ENCODE measurements at regions not wholly inside any gene's neighbourhood (a gene's known extent, or its start where the extent isn't known, plus 50 kb on each side); places are given as distances from the start of the nearest gene placed in this dataset.
A peak's percentile ranks its signal among the peaks of the same experiment; 100 is the strongest.

DNA sequence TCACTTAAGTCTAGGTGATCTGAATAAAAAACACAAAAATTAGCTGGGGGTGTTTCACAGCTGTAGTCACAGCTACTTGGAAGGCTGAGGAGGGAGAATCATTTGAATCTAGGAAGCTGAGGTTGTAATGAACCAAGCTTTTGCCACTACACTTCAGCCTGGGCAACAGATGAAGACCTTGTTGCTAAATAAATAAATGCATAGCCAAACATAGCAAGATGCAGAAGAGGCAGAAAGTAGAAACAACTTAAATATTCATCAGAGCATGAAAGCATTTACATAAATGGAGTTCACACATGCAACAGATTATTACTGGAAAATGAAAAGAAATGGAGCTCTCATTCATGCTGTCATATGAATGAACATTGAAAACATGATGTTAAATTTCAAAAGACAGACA is 348.9 kb upstream of the HSFY2 start:
- H3K4me3 ChIP-seq (ENCODE audit: low read length): no peak overlapping the region
- DNase-seq (ENCODE audit: low read depth): no peak
- TF ChIP-seq, protein P1, sequence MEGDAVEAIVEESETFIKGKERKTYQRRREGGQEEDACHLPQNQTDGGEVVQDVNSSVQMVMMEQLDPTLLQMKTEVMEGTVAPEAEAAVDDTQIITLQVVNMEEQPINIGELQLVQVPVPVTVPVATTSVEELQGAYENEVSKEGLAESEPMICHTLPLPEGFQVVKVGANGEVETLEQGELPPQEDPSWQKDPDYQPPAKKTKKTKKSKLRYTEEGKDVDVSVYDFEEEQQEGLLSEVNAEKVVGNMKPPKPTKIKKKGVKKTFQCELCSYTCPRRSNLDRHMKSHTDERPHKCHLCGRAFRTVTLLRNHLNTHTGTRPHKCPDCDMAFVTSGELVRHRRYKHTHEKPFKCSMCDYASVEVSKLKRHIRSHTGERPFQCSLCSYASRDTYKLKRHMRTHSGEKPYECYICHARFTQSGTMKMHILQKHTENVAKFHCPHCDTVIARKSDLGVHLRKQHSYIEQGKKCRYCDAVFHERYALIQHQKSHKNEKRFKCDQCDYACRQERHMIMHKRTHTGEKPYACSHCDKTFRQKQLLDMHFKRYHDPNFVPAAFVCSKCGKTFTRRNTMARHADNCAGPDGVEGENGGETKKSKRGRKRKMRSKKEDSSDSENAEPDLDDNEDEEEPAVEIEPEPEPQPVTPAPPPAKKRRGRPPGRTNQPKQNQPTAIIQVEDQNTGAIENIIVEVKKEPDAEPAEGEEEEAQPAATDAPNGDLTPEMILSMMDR (conservative IDR thresholded peaks at IDR 0.05; ENCODE audit: low read length): no peak

DNA sequence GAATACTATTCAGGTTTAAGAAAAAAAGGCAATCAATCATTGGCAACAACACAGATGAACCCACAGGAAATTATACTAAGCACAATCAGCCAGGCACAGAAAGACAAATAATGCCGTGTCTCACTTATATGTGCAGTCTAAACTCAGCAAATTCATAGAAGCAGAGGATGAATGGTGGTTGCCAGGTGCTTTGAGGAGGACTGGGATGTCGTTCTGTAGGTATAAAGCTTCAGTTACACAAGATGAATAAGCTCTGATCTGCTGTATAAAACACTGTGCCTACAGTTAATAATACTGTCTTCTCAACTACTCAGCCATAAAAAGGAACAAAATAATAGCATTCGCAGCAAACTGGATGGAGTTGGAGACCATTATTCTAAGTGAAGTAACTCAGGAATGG is 324.8 kb upstream of the HSFY2 start:
- no peak overlapping the region for H3K4me3 ChIP-seq (ENCODE audit: low read length)
- TF ChIP-seq, protein P1 (conservative IDR thresholded peaks at IDR 0.05; ENCODE audit: low read length): no peak
- no peak for DNase-seq (ENCODE audit: low read depth)

DNA sequence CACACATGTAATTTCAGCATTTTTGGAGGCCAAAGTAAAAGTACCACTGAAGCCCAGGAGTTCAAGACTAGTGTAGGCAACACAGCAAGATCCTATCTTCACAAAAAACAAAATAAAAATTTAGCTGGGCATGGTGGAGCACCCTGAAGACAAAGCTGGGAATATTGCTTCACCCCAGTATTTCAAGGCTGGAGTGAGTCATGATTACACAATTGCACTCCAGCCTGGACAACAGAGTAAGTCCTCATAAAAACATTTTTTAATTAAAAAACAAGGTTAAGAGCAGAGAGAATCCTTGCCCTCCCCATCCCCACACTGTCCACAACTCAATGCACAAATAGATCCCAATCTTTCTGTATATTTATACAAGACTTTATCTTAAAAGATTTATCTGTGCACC is 321.9 kb upstream of the HSFY2 start:
- DNase-seq (ENCODE audit: low read depth): peak; percentile 36
- H3K4me3 ChIP-seq (ENCODE audit: low read length): no peak overlapping the region
- TF ChIP-seq, protein P1 (conservative IDR thresholded peaks at IDR 0.05; ENCODE audit: low read length): no peak

DNA sequence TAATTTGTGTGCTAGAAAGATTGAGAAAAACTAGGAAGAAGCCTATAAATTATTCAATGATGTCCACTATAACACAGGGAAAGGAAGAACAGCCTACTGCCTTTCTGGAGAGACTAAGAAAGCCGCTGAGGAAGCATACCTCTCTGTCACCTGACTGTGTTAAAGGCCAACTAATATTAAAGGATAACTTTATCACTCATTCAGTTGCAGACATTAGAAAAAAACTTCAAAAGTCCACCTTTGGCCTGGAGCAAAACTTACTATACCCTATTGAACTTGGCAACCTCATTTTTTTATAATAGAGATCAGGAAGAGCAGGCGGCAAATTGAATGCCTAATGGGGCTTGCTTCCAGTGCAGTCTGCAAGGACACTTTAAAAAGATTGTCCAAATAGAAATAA is 309.5 kb upstream of the HSFY2 start:
- no peak for DNase-seq (ENCODE audit: low read depth)
- no peak overlapping the region for H3K4me3 ChIP-seq (ENCODE audit: low read length)
- TF ChIP-seq, protein P1 (conservative IDR thresholded peaks at IDR 0.05; ENCODE audit: low read length): no peak

DNA sequence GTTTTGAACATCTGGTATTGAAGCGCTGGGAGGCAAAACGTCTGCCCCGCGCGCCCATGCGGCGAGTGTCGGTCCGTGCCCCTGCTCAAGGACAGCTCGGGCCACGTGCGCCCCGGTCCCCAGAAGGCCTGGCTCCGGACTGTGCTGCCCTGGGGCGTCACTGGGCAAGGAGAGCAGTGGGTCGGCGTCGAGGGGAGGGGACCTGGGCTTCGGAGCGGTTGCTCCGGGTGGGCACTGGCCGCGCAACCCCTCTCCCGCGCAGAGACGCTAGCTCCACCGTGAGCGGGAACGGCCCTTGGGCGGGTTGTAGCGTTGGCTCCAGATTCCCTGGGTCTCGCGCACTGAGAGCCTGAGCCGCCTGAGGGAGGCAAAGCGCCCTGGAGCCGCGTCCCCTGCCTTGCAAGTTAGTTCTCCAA is 304.2 kb upstream of the HSFY2 start:
- DNase-seq (ENCODE audit: low read depth): peak; percentile 22
- peak overlapping the region; percentile 73 for H3K4me3 ChIP-seq (ENCODE audit: low read length)
- TF ChIP-seq, protein P1 (conservative IDR thresholded peaks at IDR 0.05; ENCODE audit: low read length): 0 out of 2 replicates have a peak, but pooled peaks have one; percentile 5

DNA sequence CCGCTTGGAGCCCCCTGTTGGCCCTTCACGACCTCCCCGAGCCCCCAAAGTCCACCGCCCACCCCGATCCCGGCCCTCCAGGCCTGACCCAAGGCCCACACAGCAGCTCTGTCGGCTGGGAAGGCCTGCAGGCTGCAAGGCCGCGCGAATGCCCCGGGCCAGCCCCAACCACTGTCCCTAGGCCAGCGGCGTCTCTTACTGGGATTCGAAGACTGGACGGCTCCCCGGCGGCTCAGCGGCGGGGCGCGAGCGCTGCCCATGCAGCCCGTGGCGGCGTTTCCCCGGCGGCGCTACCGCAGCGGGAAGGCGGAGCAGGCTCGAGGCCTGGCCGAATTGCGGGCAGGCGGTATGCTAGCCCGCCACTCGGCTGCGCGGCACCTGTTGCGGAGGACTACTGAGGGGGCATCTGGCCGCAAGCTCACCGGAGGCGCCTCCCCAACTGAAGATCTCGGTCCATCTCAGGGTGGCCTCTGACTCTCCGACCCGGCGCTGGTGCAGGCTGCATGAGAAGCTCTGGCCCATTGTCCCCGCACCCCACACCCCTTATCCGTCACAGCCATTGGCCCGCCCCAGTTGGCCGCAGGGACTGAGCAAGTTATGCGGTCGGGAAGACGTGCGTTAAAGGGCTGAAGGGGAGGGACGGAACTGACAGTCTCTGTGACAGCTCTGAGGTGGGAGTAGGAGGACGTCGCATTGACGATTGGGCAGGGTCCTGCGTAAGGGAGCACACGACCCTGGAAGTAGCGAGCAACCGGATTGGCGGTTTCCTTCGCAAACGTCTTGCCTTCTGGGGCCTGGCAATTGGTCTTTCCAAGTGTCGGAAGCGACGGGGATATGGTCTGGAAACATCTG is 303.5 kb upstream of the HSFY2 start:
- peak; percentile 76 for DNase-seq (ENCODE audit: low read depth)
- peak overlapping the region; percentile 73 for H3K4me3 ChIP-seq (ENCODE audit: low read length)
- TF ChIP-seq, protein P1 (conservative IDR thresholded peaks at IDR 0.05; ENCODE audit: low read length): no peak

Measured in AG10803 (cell line).